SK-MEL-5 (cell line): ENCODE measurements at regions not wholly inside any gene's neighbourhood (a gene's known extent, or its start where the extent isn't known, plus 50 kb on each side); places are given as distances from the start of the nearest gene placed in this dataset.

Experiments
- DNase-seq: peaks from one replicate; pipeline ENCODE4 v3.0.0-alpha.2; 2016; ENCODE audit warnings: low read depth, low spot score
- in situ Hi-C: cut with HindIII; loops from 2 replicates; pipeline ENCODE4 v1.10.0; 2016; ENCODE audit warnings: low sequenced_read_pairs, high pct_unique_total_duplicates, low pct_unique_long_range_greater_than_20kb

GRCh38 chr12:105736498-105736897 is 402.3 kb downstream of the NUAK1 start:
- DNase-seq, result no peak
- in situ Hi-C loops, result no loop called here

DNA sequence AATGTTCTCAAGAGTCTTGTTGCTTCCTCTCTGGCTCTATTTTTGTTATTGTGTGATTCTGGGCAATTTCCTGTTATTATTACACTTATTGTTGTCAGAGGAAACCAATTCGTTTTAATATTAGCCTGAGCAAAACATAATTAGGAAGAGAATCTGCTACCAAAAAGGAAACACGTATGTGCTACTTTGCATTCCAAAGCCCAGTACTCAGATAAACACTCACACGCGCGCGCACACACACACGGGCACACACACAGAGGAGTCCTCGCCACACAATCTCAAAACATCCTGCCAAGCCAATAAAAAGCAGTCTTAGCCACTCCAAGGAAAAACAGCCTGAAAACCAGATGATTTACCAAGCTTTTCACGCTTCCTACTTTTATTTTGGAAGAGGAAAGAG is 400.7 kb downstream of the NUAK1 start:
- in situ Hi-C loops, result no loop called here
- no peak for DNase-seq

GRCh38 chr12:105740369-105740768 is 398.4 kb downstream of the NUAK1 start:
- no peak for DNase-seq
- in situ Hi-C loops, result no loop called here

GRCh38 chr12:105740970-105741725 is 397.6 kb downstream of the NUAK1 start:
- in situ Hi-C loops, result no loop called here
- no peak for DNase-seq

GRCh38 chr12:105741786-105742566 is 396.8 kb downstream of the NUAK1 start:
- in situ Hi-C loops, result no loop called here
- peak; percentile 13 for DNase-seq

- DNase-seq, result no peak
- in situ Hi-C loops, result no loop called here
These were observed 396.2 kb downstream of the NUAK1 start for GRCh38 chr12:105742567-105742874.

DNA sequence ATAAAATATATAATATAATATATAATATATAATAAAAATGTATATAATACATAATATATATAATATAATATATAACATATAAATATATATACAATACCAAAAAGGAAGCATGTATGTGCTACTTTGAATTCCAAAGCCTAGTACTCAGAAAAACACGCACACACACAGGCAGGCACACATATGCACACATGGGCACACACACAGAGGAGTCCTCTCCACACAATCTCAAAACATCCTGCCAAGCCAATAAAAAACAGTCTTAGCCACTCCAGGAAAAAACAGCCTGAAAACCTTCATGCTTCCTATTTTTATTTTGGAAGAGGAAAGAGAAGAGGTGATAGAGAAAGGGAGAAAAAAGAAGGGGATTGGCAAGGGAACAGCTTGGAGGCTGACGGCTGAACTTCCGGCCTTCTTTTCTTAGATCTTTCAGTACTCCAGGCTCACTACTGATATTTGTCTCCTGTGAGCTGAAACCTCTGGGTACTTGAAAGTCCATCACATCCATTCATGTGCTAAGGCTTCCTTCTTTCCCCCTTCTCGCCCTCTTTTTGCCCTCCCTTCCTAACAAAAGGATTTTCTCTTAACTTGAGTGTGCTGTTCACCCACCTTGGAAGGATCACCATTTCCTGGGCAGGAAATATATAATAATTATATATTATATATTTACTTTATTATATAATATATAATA is 394.2 kb downstream of the NUAK1 start:
- DNase-seq, result no peak
- in situ Hi-C loops, result no loop called here

DNA sequence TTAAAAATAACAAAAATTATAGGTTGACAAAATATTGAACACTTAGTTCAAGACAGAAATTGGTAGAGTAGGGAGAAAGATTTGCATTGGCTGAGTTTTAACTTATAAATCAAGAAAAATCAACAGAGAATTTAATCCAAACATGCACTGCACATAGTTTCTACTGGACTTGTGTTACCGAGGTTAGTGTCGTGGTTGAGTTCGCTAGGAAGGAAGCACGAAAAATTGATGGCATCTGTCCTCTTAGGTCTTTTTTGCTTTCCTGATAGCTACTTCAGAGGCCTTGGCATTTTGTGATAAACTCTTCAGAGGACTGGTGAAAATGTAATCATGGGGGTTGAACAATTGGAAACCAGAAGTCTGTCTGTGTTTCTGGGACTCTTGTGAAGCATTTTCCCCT is 392.9 kb downstream of the NUAK1 start:
- no peak for DNase-seq
- in situ Hi-C loops, result no loop called here

DNA sequence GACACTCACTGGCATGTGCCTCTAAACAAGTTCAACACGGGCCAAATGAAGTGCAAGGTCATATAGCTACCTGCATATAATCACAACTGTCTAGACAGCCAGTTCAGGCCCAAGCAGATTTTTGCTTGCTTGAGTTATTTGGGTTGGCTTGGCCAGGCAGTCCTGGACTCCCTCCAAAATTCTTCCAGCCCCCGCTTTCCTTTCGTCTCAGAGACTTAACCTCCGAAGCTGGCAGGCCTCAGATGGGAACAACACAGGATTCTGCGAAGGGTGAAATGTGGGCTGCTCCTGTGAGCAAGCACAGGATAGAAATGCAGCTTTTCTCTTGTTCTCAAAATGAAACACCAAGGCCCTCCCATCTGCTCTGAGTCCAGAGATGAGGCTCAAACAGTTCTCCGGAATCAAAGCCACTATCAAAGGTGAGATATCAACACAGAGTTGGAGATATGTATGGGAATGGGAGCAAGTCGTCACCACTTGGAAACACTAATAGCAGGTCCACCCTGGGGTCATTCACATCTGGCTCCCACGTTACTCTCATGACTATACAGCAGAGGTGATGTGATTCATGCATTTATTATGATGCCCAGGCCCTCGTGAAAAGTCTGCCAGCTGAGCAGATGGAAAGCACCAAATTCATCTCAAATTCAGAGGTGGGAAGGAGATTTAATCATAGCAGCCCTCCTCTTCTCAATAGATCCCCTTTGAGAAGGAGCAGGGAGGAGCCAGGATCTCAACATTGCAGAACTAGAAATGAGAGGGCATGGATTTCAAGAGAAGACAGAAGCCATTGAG is 389.8 kb downstream of the NUAK1 start:
- in situ Hi-C loops, result no loop called here
- DNase-seq, result no peak

DNA sequence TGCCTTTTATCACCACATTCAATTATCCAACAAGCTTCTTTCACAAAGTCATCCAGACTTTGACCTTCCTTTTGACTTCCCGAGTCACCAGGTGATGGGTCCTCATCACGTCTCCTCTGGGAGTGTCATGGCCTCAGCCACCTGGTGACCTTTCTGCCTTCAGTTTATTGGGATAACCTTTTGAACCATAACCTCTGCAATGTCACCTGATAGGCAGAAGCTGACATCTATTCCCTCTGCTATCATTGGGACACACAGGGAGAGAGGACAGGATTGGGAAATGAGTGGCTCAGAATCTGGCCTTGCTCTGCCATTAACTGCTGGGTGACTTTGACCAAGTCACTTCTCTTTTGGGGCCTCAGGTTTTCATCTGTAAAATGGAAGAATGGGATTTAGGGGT is 388.7 kb downstream of the NUAK1 start:
- DNase-seq, result no peak
- in situ Hi-C loops, result no loop called here

DNA sequence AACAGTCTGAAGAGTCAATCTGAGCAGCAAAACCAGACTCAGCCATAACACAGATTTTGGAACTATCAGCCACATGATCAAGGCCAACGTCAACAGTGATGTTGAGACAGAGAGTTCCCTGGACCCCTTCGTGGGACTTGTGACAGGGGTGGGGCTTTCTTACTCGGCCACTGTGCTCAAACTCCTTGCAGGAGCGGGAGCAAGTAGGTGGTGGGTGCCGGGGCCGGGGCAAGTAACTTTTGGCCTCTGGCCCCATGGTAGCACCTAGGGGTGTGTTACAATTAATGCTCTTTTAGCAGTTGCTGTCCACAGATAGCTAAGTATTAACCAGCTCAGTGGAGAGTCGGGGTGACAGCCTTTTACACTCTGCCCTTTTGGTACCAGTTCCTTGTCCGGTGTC is 384.4 kb downstream of the NUAK1 start:
- in situ Hi-C loops, result no loop called here
- DNase-seq, result no peak

- in situ Hi-C loops, result no loop called here
- no peak for DNase-seq
These were observed 381.8 kb downstream of the NUAK1 start for GRCh38 chr12:105756961-105757360.

DNA sequence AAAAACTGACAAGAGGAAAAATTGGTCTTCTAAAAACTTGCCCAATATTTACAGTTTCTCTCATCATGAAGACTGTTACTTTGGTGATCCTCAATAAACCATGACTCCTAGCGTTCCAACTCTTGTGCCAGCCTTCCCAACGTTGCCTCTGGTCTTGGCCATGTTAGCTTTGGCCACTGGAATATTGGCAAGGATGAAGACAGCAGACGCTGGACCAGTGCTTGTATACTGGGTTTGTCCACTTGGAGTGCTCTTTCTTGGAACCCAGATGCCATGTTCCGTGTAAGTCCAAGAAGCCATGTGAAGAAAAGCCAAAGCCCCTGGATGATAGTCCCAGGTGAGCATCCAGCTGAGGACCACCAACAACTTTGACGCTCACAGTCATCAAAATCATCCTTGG is 379.6 kb downstream of the NUAK1 start:
- DNase-seq, result peak; percentile 31
- in situ Hi-C loops, result no loop called here

GRCh38 chr12:105761075-105761474 is 377.7 kb downstream of the NUAK1 start:
- in situ Hi-C loops, result no loop called here
- DNase-seq, result no peak

DNA sequence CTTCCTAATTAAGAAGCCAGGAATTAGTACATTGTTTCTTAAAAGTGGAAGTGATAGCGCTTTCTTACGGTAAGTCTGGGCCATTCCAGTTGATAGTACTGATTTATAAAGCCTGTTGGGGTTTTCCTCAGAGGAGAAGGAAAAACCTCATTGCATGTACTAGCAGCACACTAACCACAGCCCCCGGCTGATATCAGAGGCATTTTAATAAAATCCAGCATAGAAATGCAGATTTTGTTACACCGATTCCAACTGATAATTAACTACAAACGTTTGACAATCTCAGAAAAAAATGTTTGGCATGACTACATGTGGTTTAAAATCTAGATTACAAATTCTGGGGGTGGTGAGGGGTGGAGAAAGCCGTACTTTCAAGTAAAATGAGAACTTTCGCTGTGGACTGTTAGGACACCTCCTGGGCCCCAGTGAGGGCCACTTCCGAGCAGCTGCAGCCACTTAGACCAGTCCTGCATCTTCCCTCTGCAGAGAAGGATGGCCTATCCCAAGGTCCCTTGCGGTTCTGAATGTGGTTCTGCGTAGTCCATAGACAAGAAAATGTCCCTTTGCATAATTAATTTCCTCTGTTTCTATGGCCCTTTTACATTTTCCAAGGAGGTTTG is 374.4 kb downstream of the NUAK1 start:
- in situ Hi-C loops, result no loop called here
- no peak for DNase-seq

DNA sequence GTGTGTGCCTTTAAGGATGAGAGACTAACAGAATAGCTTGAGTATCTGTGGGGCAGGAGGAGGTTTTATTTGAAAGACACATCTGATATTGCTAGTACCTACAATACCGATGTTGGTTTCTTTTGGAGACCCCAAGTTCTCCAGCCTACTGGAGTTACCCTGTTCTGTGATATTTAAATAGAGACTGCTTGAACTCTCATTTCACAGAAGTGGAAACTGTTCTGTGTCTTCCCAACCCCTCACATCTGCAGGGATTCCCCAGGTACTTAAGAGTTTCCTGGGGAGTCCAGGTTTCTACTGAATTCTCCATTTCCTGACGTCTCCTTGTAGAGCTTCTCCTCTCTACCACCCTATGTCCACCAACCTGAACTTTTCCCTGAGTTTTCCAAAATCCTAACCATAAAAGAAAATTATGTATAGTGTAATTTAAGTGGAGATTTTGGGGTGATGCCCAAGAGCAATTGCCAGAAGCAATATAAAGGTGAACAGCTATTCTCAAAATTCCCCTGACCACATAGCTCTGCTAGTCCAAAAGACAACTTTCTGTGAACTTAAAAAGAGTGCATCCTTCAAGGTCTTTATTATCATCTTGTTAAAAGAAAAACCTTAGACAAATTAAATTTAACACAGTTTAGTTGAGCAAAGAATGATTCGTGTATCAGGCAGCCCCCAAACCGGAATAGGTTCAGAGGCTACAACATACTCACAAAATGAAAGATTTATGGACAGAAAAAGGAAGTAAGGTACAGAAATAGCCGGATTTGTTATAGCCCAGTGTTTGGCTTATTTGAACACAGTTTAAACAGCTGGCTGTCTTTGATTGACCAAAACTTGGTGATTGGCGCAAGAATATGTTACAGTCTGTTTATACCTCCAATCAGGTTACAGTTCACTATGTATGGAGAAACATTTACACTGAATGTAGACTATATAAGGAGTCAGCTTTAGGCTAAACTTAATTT is 373.4 kb downstream of the NUAK1 start:
- in situ Hi-C loops, result no loop called here
- DNase-seq, result no peak

DNA sequence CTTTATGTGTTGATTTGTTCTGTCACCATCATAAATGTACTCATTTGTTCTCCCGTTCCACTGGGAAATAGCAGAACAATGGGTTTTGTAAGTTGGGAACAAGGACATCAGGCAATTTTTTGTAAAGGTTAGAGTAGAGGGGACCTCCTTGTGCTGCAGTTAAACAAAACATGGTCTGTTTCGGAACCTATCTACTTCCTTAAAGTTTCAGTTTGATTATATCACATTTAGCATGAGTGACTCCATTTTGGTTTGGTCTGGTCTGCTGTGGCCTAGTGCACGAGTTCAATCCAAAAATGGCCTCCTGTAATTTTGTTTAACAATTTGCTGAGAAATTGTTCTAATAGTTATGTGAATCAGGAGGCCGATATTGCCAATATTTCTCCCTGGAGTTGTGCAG is 372.7 kb downstream of the NUAK1 start:
- no peak for DNase-seq
- in situ Hi-C loops, result no loop called here
